T47D (cell line): ENCODE measurements at regions not wholly inside any gene's neighbourhood (a gene's known extent, or its start where the extent isn't known, plus 50 kb on each side); places are given as distances from the start of the nearest gene placed in this dataset.
"Not testable (repeated sequence)": the region's sequence is repeated elsewhere in the genome, so short reads cannot be mapped to it uniquely, and the experiment has no call there.

Experiments
- DNase-seq, 2 experiments: peaks; one replicate each; pipeline versions ENCODE4 v3.0.0 to v3.0.0-alpha.2; 2011 to 2012; ENCODE audit warnings: low read depth in 1 of 2, low spot score in 1 of 2
- JUND ChIP-seq: IDR thresholded peaks from 2 replicates; pipeline ENCODE4 v1.6.1; 2012; ENCODE audit warnings: low read depth
- in situ Hi-C: cut with HindIII; loops from 2 replicates; pipeline ENCODE4 v1.10.0; 2016; ENCODE audit warnings: low sequenced_read_pairs, low pct_unique_long_range_greater_than_20kb

- in situ Hi-C loops: no loop called here
- no peak for TF ChIP-seq JUND
These were observed 124.0 kb upstream of the ERG start for GRCh38 chr21:38622081-38622826.

GRCh38 chr21:38622827-38623209 lies 124.5 kb upstream of the ERG start:
- in situ Hi-C loops: no loop called here
- TF ChIP-seq JUND: no peak
- no peak for DNase-seq

More at GRCh38 chr21:38622081-38622826, 124.0 kb upstream of the ERG start:
- no peak for DNase-seq

GRCh38 chr21:38623552-38623951 lies 125.3 kb upstream of the ERG start:
- TF ChIP-seq JUND: no peak
- in situ Hi-C loops: no loop called here
- no peak for DNase-seq

GRCh38 chr21:38625000-38625399 lies 126.7 kb upstream of the ERG start:
- in situ Hi-C loops: no loop called here
- TF ChIP-seq JUND: no peak
- DNase-seq: no peak

- TF ChIP-seq JUND: no peak
- in situ Hi-C loops: no loop called here
- DNase-seq: no peak
These were observed 128.0 kb upstream of the ERG start for GRCh38 chr21:38626306-38626705.

- in situ Hi-C loops: no loop called here
- no peak for TF ChIP-seq JUND
- no peak for DNase-seq
These were observed 130.1 kb upstream of the ERG start for GRCh38 chr21:38628349-38628748.

GRCh38 chr21:38631206-38631605 lies 132.9 kb upstream of the ERG start:
- no peak for TF ChIP-seq JUND
- in situ Hi-C loops: no loop called here

GRCh38 chr21:38631676-38632075 lies 133.4 kb upstream of the ERG start:
- in situ Hi-C loops: no loop called here
- TF ChIP-seq JUND: no peak
- DNase-seq: no peak

More at GRCh38 chr21:38631206-38631605, 132.9 kb upstream of the ERG start:
- no peak for DNase-seq

GRCh38 chr21:38637161-38637560 lies 138.9 kb upstream of the ERG start:
- in situ Hi-C loops: no loop called here
- no peak for TF ChIP-seq JUND
- DNase-seq: no peak

- in situ Hi-C loops: no loop called here
- TF ChIP-seq JUND: no peak
- no peak for DNase-seq
These were observed 141.5 kb upstream of the ERG start for GRCh38 chr21:38639571-38640354.

- DNase-seq, in situ Hi-C loops: not testable (repeated sequence)
These were observed 142.1 kb upstream of the ERG start for GRCh38 chr21:38640355-38640742.

- no peak for DNase-seq
- TF ChIP-seq JUND: no peak
- in situ Hi-C loops: no loop called here
These were observed 145.2 kb upstream of the ERG start for GRCh38 chr21:38643404-38644023.

GRCh38 chr21:38645282-38645681 lies 147.0 kb upstream of the ERG start:
- in situ Hi-C loops: no loop called here
- no peak for TF ChIP-seq JUND
- DNase-seq: no peak
